ENCODE measurements at regions not wholly inside any gene's neighbourhood (a gene's known extent, or its start where the extent isn't known, plus 50 kb on each side); places are given as distances from the start of the nearest gene placed in this dataset.

DNA sequence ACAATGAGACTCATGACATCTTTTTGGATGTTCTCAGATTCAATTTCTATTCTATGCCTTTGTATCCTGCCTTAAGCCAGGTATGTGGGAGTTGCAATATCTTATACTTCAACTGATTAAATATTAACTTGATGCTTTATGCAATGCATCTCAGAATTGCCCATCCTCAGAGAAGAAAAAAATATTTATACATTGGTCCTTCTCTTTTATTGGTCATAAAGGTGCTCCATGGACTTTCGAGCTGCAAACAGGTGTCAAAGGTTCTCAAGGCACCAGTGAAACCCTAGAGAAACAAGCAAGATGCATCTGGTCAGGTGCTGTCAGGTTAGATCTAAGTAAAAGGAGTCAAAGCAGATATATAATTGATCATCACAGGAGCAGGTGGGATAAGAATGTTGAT is 690.5 kb downstream of the PLCL1 start:
- no peak for DNase-seq (ENCODE audit: low read depth, low spot score)
- Histone ChIP-seq H3K36me3 (ENCODE audit: control insufficient read depth, insufficient read depth, low read length) (no peaks in the 10 kb centered on the region), H3K27me3 (ENCODE audit: control insufficient read depth, insufficient read depth, low read length) (no peaks in the 10 kb centered on the region), H3K27ac (ENCODE audit: low read length) (no peak overlapping the region), H3K4me3 (ENCODE audit: low read length) (no peak overlapping the region), H3K9me3 (ENCODE audit: control insufficient read depth, insufficient read depth, low read length) (no peaks in the 10 kb centered on the region), H3K4me1 (ENCODE audit: control insufficient read depth, insufficient read depth, low read length) (peaks cover 1% of the 10 kb centered on the region; the same call in 1 of the 2 replicates)
- no CpG with 5 or more reads among the region's 1 CpG for WGBS (ENCODE audit: insufficient coverage, insufficient read length)

DNA sequence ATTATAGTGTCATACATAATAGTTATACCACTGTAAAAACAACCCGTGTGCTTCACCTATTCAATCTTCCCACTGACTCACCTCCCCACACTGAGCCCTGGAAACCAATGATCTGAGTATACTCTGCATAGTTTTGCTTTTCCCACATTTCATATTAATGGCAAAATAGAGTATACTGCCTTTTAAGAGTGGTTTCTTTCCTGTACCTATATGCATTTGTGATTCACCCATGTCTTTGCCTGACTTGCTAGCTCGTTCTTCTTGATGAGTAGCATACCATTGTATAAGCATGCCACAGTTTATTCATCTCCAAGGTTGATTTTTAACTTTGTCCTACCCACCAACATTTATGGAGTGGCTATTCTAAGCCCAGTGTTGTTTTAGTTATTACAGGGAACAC is 686.4 kb downstream of the PLCL1 start:
- WGBS (ENCODE audit: insufficient coverage, insufficient read length): no CpG with 5 or more reads among the region's 2 CpGs
- no peak overlapping the region for H3K4me3 ChIP-seq (ENCODE audit: low read length)
- DNase-seq (ENCODE audit: low read depth, low spot score): no peak
- no peaks in the 10 kb centered on the region for H3K36me3 ChIP-seq (ENCODE audit: control insufficient read depth, insufficient read depth, low read length)
- no peaks in the 10 kb centered on the region for H3K4me1 ChIP-seq (ENCODE audit: control insufficient read depth, insufficient read depth, low read length)
- no peaks in the 10 kb centered on the region for H3K27me3 ChIP-seq (ENCODE audit: control insufficient read depth, insufficient read depth, low read length)
- no peaks in the 10 kb centered on the region for H3K9me3 ChIP-seq (ENCODE audit: control insufficient read depth, insufficient read depth, low read length)
- no peak overlapping the region for H3K27ac ChIP-seq (ENCODE audit: low read length)

DNA sequence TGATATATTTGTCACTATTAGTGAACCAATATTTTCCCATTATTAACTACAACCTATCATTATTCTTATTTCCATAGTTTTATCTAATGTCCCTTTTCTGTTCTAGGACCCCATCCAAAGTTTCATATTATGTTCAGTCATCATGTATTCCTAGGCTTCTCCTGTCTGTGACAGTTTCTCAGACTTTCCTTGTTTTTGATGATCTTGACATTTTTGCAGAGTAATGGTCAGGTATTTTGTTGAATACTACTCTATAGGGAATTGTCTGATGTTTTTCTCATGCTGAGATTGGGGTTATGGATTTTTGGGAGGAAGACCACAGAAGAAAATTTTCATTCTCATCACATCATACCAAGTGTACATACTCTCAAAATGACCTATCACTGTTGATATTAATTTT is 684.6 kb downstream of the PLCL1 start:
- Histone ChIP-seq H3K4me3 (ENCODE audit: low read length) (no peak overlapping the region), H3K4me1 (ENCODE audit: control insufficient read depth, insufficient read depth, low read length) (no peaks in the 10 kb centered on the region), H3K27ac (ENCODE audit: low read length) (no peak overlapping the region), H3K36me3 (ENCODE audit: control insufficient read depth, insufficient read depth, low read length) (no peaks in the 10 kb centered on the region), H3K9me3 (ENCODE audit: control insufficient read depth, insufficient read depth, low read length) (no peaks in the 10 kb centered on the region), H3K27me3 (ENCODE audit: control insufficient read depth, insufficient read depth, low read length) (no peaks in the 10 kb centered on the region)
- no peak for DNase-seq (ENCODE audit: low read depth, low spot score)

DNA sequence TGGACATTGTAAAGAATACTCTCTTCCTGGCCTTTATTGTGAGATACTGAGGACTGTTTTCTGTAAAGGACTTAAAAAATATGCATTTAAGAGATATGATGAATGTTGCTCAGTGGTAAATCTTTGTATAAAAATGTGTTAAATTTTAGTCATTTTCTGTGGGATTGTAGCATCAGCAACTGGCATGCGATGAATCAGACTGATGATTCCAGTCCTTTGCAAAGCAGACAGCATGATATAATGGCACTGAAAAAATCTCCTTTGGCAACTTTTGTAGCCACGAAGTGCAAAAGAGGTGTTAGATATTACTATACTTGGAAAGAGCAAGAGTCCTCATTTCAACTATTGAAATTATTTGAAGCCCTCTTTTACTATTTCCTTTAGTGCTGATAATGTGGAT is 678.7 kb downstream of the PLCL1 start:
- Histone ChIP-seq H3K36me3 (ENCODE audit: control insufficient read depth, insufficient read depth, low read length) (no peaks in the 10 kb centered on the region), H3K27me3 (ENCODE audit: control insufficient read depth, insufficient read depth, low read length) (no peaks in the 10 kb centered on the region), H3K9me3 (ENCODE audit: control insufficient read depth, insufficient read depth, low read length) (no peaks in the 10 kb centered on the region), H3K4me3 (ENCODE audit: low read length) (no peak overlapping the region), H3K4me1 (ENCODE audit: control insufficient read depth, insufficient read depth, low read length) (no peaks in the 10 kb centered on the region), H3K27ac (ENCODE audit: low read length) (no peak overlapping the region)
- no CpG with 5 or more reads among the region's 2 CpGs for WGBS (ENCODE audit: insufficient coverage, insufficient read length)
- DNase-seq (ENCODE audit: low read depth, low spot score): no peak

DNA sequence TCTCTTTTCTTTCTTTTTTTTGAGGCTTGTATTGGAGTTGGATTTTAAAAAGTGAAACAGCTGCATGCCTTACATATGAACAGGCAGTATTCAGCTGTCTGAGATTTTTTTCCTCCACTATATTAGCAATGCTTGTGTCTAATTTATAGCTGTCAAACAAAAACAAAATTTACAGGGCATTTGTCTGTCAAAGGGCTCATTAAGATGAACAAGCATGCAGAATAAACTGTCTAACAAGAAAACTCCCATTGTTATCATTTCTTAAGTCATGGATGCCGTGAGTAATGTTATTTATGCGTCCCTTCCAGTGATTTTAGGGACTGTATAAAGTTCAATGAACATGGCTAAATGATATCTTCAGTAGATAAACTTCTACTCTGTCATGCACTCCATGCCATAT is 674.7 kb downstream of the PLCL1 start:
- Histone ChIP-seq H3K27ac (ENCODE audit: low read length) (no peak overlapping the region), H3K4me1 (ENCODE audit: control insufficient read depth, insufficient read depth, low read length) (no peaks in the 10 kb centered on the region; the same call in 1 of the 2 replicates), H3K4me3 (ENCODE audit: low read length) (no peak overlapping the region), H3K36me3 (ENCODE audit: control insufficient read depth, insufficient read depth, low read length) (no peaks in the 10 kb centered on the region), H3K27me3 (ENCODE audit: control insufficient read depth, insufficient read depth, low read length) (no peaks in the 10 kb centered on the region), H3K9me3 (ENCODE audit: control insufficient read depth, insufficient read depth, low read length) (no peaks in the 10 kb centered on the region)
- no peak for DNase-seq (ENCODE audit: low read depth, low spot score)
- no CpG with 5 or more reads among the region's 2 CpGs for WGBS (ENCODE audit: insufficient coverage, insufficient read length)

DNA sequence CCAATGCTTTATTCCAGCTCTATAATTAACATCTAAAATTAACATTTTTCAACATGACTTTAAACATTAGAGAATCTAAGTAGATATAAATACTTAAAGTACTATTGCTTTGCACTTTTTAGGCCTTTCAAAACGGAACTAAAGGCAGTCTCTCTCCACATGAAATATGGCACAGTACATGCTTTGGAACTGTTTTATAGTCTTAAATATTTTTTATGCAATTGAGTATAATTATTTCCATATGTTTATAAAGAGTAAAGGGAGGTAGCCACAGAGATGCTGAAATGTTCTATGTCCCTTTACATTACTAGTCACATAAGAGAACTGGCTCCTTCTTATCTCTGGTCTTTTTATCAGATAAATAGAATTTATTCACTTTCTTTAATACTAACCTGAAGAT is 674.0 kb downstream of the PLCL1 start:
- no peak overlapping the region for H3K27ac ChIP-seq (ENCODE audit: low read length)
- no peaks in the 10 kb centered on the region for H3K9me3 ChIP-seq (ENCODE audit: control insufficient read depth, insufficient read depth, low read length)
- no peaks in the 10 kb centered on the region for H3K27me3 ChIP-seq (ENCODE audit: control insufficient read depth, insufficient read depth, low read length)
- no peak overlapping the region for H3K4me3 ChIP-seq (ENCODE audit: low read length)
- H3K36me3 ChIP-seq (ENCODE audit: control insufficient read depth, insufficient read depth, low read length): no peaks in the 10 kb centered on the region
- no CpG with 5 or more reads among the region's 1 CpG for WGBS (ENCODE audit: insufficient coverage, insufficient read length)
- no peaks in the 10 kb centered on the region; the same call in 1 of the 2 replicates for H3K4me1 ChIP-seq (ENCODE audit: control insufficient read depth, insufficient read depth, low read length)
- no peak for DNase-seq (ENCODE audit: low read depth, low spot score)

DNA sequence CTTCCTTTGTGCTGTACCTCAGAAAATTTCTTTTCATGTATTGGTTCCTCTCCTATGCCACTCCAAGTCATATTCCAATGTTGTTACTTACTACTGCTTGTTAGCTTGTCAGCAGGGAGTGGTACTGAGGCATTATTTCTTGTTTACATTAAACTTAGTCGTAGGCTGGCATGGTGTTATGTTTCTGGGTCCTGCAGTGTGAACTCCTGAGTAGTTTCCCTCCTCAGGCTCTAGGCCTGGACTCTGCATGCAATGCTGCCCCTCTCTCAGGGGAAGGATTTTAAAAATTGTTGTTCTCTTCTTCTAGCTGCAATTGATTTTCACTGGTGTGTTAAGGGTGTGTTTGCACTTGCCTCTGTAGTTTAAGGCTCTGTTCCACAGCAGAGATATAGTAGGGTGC is 671.6 kb downstream of the PLCL1 start:
- no CpG with 5 or more reads among the region's 1 CpG for WGBS (ENCODE audit: insufficient coverage, insufficient read length)
- Histone ChIP-seq H3K4me3 (ENCODE audit: low read length) (no peak overlapping the region), H3K27me3 (ENCODE audit: control insufficient read depth, insufficient read depth, low read length) (no peaks in the 10 kb centered on the region), H3K9me3 (ENCODE audit: control insufficient read depth, insufficient read depth, low read length) (no peaks in the 10 kb centered on the region), H3K4me1 (ENCODE audit: control insufficient read depth, insufficient read depth, low read length) (no peaks in the 10 kb centered on the region; the same call in 1 of the 2 replicates), H3K36me3 (ENCODE audit: control insufficient read depth, insufficient read depth, low read length) (no peaks in the 10 kb centered on the region), H3K27ac (ENCODE audit: low read length) (no peak overlapping the region)
- DNase-seq (ENCODE audit: low read depth, low spot score): no peak

DNA sequence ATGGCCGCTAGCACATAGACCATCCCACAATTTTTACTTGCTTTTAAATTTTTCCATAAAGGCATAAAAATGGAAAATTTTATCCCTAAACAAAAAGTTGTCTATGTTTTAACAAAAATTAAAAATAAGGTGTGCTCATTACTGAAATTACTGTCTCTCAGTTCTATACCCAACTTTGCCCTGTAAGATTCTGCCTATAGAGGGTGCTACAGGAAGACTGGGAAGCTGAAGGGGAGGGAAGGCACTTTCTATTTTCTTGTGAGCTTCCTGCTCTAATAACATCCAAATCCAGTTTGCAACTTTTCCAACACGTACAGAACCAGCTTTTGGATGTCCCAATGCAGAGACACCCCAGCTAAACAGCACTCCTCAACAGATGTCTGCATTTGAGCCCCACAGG is 666.9 kb downstream of the PLCL1 start:
- WGBS (ENCODE audit: insufficient coverage, insufficient read length): no CpG with 5 or more reads among the region's 2 CpGs
- no peaks in the 10 kb centered on the region for H3K9me3 ChIP-seq (ENCODE audit: control insufficient read depth, insufficient read depth, low read length)
- no peaks in the 10 kb centered on the region for H3K36me3 ChIP-seq (ENCODE audit: control insufficient read depth, insufficient read depth, low read length)
- no peak overlapping the region for H3K4me3 ChIP-seq (ENCODE audit: low read length)
- no peak for DNase-seq (ENCODE audit: low read depth, low spot score)
- no peaks in the 10 kb centered on the region; the same call in 1 of the 2 replicates for H3K4me1 ChIP-seq (ENCODE audit: control insufficient read depth, insufficient read depth, low read length)
- no peaks in the 10 kb centered on the region for H3K27me3 ChIP-seq (ENCODE audit: control insufficient read depth, insufficient read depth, low read length)
- no peak overlapping the region for H3K27ac ChIP-seq (ENCODE audit: low read length)

DNA sequence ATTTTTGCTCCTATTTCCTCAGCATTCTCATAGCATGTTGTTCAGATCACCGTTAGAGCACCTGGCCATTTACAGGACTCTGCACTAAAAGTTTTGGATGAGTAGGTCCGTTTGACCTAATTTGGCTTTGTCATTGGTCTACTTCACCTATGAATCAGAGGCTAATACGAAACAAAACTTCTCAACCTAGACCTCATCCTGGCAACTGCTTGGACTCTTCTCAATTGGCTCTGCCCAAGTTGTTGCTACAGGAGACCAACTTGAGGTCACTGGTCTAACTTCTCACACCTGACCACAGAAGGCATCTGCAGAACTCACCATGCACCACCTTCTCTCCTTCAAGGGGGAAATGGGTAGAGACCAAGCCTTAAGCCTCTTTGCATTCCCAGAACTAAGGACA is 663.7 kb downstream of the PLCL1 start:
- H3K4me1 ChIP-seq (ENCODE audit: control insufficient read depth, insufficient read depth, low read length): no peaks in the 10 kb centered on the region
- no peak overlapping the region for H3K4me3 ChIP-seq (ENCODE audit: low read length)
- no peaks in the 10 kb centered on the region for H3K9me3 ChIP-seq (ENCODE audit: control insufficient read depth, insufficient read depth, low read length)
- no peaks in the 10 kb centered on the region for H3K36me3 ChIP-seq (ENCODE audit: control insufficient read depth, insufficient read depth, low read length)
- WGBS (ENCODE audit: insufficient coverage, insufficient read length): no CpG with 5 or more reads among the region's 3 CpGs
- no peak overlapping the region for H3K27ac ChIP-seq (ENCODE audit: low read length)
- no peak for DNase-seq (ENCODE audit: low read depth, low spot score)
- H3K27me3 ChIP-seq (ENCODE audit: control insufficient read depth, insufficient read depth, low read length): no peaks in the 10 kb centered on the region

DNA sequence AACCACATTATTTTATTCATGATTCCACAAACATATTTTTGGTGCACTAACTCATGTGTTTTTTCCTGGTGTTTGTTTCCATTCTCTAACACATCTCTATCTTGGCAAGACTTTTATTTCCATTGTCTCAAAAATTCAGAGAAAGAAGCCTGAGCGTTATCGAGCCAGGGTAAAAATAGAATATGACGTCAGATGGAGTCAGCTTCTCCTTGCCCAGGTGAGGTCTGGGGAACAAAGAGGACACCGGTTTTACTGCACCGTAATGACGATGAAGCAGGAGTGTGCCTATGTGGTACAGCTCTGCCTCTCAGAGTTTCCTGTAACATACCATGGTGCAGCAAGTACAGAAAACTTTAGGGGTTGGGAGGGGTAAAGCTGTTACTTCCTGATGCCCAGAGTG is 661.6 kb downstream of the PLCL1 start:
- no peak for DNase-seq (ENCODE audit: low read depth, low spot score)
- H3K4me3 ChIP-seq (ENCODE audit: low read length): no peak overlapping the region
- no peaks in the 10 kb centered on the region for H3K36me3 ChIP-seq (ENCODE audit: control insufficient read depth, insufficient read depth, low read length)
- H3K27me3 ChIP-seq (ENCODE audit: control insufficient read depth, insufficient read depth, low read length): no peaks in the 10 kb centered on the region
- no CpG with 5 or more reads among the region's 6 CpGs for WGBS (ENCODE audit: insufficient coverage, insufficient read length)
- no peak overlapping the region for H3K27ac ChIP-seq (ENCODE audit: low read length)
- no peaks in the 10 kb centered on the region for H3K4me1 ChIP-seq (ENCODE audit: control insufficient read depth, insufficient read depth, low read length)
- H3K9me3 ChIP-seq (ENCODE audit: control insufficient read depth, insufficient read depth, low read length): no peaks in the 10 kb centered on the region

DNA sequence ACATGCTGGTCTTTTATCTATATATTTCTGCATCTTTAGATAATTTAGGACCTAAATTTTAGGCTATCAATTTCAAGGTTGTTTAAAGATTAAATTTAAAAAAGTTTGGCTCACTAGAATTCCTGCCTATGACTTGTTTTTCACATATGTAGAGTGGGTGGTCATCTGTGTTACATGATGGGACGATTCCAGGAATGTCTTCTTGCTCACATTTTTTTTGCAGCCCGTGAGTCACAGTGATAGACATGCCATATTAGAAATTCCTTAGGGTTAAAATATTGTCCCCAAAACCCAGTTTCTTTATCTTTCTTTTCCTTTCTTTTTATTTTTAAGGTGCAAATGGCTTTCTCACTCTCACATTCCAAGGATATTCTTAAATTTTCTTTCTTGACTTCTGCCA is 652.0 kb downstream of the PLCL1 start:
- Histone ChIP-seq H3K27ac (ENCODE audit: low read length) (no peak overlapping the region), H3K4me3 (ENCODE audit: low read length) (no peak overlapping the region), H3K36me3 (ENCODE audit: control insufficient read depth, insufficient read depth, low read length) (no peaks in the 10 kb centered on the region), H3K9me3 (ENCODE audit: control insufficient read depth, insufficient read depth, low read length) (no peaks in the 10 kb centered on the region), H3K27me3 (ENCODE audit: control insufficient read depth, insufficient read depth, low read length) (no peaks in the 10 kb centered on the region), H3K4me1 (ENCODE audit: control insufficient read depth, insufficient read depth, low read length) (no peaks in the 10 kb centered on the region)
- WGBS (ENCODE audit: insufficient coverage, insufficient read length): no CpG with 5 or more reads among the region's 2 CpGs
- DNase-seq (ENCODE audit: low read depth, low spot score): no peak

Measured in iPS DF 6.9 (cell line).